HepG2 (cell line): ENCODE measurements at regions not wholly inside any gene's neighbourhood (a gene's known extent, or its start where the extent isn't known, plus 50 kb on each side); places are given as distances from the start of the nearest gene placed in this dataset.

Experiments
- ATAC-seq: fragments of 200-7000 bp; cut with Tn5 transposase; 3 replicates; pipeline ENCODE4 v1.9.1; 2020; ENCODE audit warnings: mild to moderate bottlenecking, moderate library complexity
- BruUV-seq: library from RNA; stranded (reverse); fragments of 400-500 nt; replicated peaks from 2 replicates; lab custom pipeline; 2021; lab: Mats Ljungman, UMichigan
- CTCF ChIA-PET: fragments of 300-600 bp; formaldehyde crosslinking; extraction: SDS; loops from one replicate; lab custom pipeline; 2021; ENCODE audit warnings: low total read pairs, inconsistent platforms, low intra/inter-chr PET ratio; lab: Yijun Ruan, JAX
- POLR2A ChIA-PET: fragments of 350-600 bp; sonication (Branson Sonifier 250); formaldehyde crosslinking; loops from one replicate; lab custom pipeline; 2020; ENCODE audit warnings: antibody characterized with exemption, inconsistent platforms; lab: Yijun Ruan, JAX
- DNase-seq: peaks from one replicate; pipeline ENCODE4 v3.0.0-alpha.2; 2015; ENCODE audit warnings: low spot score
- FAIRE-seq: peaks from 3 replicates; lab custom pipeline; 2011; peaks lifted over from hg19 to GRCh38; lab: Jason Lieb, UNC
- H2AFZ ChIP-seq: one replicate; pipeline ENCODE4 v1.6.1; 2011; ENCODE audit warnings: low read length, inconsistent platforms
- H3K27ac ChIP-seq: fragments of 300-600 bp; 3 replicates; pipeline ENCODE4 v1.8.0; 2011; ENCODE audit warnings: mixed run types, mild to moderate bottlenecking, mixed read lengths, low read length, inconsistent platforms; ENCODE audit not compliant: insufficient read depth; ENCODE audit errors: extremely low read length
- H3K27me3 ChIP-seq, 2 experiments: fragments of 200-600 bp in 1 of 2; 2 replicates in 1 of 2; 3 replicates in 1 of 2; pipeline versions ENCODE4 v1.6.0 to v1.8.0; 2011; ENCODE audit warnings: low read length in 2 of 2, mild to moderate bottlenecking in 2 of 2, moderate library complexity in 2 of 2, inconsistent platforms in 1 of 2; ENCODE audit not compliant: insufficient read depth in 2 of 2, control insufficient read depth in 1 of 2
- H3K36me3 ChIP-seq, 2 experiments: fragments of 200-600 bp in 1 of 2; replicated peaks in 1 of 2; 2 replicates in 1 of 2; 3 replicates in 1 of 2; pipeline versions ENCODE4 v1.5.1 to v1.8.0; 2011; ENCODE audit warnings: low read length in 2 of 2, inconsistent platforms in 1 of 2; ENCODE audit not compliant: insufficient read depth in 2 of 2, control insufficient read depth in 1 of 2
- H3K4me1 ChIP-seq: 2 replicates; pipeline ENCODE4 v1.5.1; 2012; ENCODE audit warnings: low read length, inconsistent platforms; ENCODE audit not compliant: insufficient read depth
- H3K4me2 ChIP-seq: 2 replicates; pipeline ENCODE4 v1.6.0; 2011; ENCODE audit warnings: low read depth, low read length, inconsistent platforms
- H3K4me3 ChIP-seq, 3 experiments: fragments of 200-600 bp in 1 of 3; sonication (generic), shearing (Covaris generic) in 1 of 3; replicated peaks in 1 of 3; 2 replicates each; pipeline ENCODE4 v1.5.1; 2011 to 2016; ENCODE audit warnings: low read length in 3 of 3, inconsistent platforms in 2 of 3, low read depth in 2 of 3, mild to moderate bottlenecking in 2 of 3, control low read depth in 1 of 3, mixed read lengths in 1 of 3; ENCODE audit not compliant: insufficient read depth in 1 of 3
- H3K79me2 ChIP-seq: one replicate; pipeline ENCODE4 v1.6.1; 2011; ENCODE audit warnings: low read length, inconsistent platforms; ENCODE audit not compliant: insufficient read depth
- H3K9ac ChIP-seq: 2 replicates; pipeline ENCODE4 v1.6.0; 2011; ENCODE audit warnings: mild to moderate bottlenecking, low read depth, low read length, inconsistent platforms; ENCODE audit not compliant: insufficient read depth
- H3K9me3 ChIP-seq: 2 replicates; pipeline ENCODE4 v1.5.1; 2012; ENCODE audit warnings: mild to moderate bottlenecking, low read length
- H4K20me1 ChIP-seq: 2 replicates; pipeline ENCODE4 v1.6.0; 2011; ENCODE audit warnings: inconsistent platforms, mild to moderate bottlenecking, low read length, moderate library complexity; ENCODE audit not compliant: insufficient read depth
- ATF7 ChIP-seq, 2 experiments: fragments of 450-650 bp in 1 of 2; sonication (generic) in 1 of 2; formaldehyde crosslinking in 1 of 2; IDR thresholded peaks; 2 replicates each; pipeline versions ENCODE4 v1.4.0 to v1.6.1; 2016 to 2020; ENCODE audit warnings: antibody characterized with exemption in 1 of 2, mild to moderate bottlenecking in 1 of 2, missing genetic modification reagents in 1 of 2
- CBX2 ChIP-seq, 2 experiments: fragments of 200-600 bp in 1 of 2; sonication (generic); formaldehyde crosslinking in 1 of 2; IDR thresholded peaks; 2 replicates each; pipeline versions ENCODE4 v1.7.0 to v1.8.1; 2018 to 2022; ENCODE audit warnings: low read depth in 2 of 2, low read length in 1 of 2, mild to moderate bottlenecking in 1 of 2, missing genetic modification reagents in 1 of 2
- CEBPB ChIP-seq: IDR thresholded peaks from 2 replicates; pipeline ENCODE4 v1.6.1; 2011; ENCODE audit warnings: low read depth, low read length, improper control_type of control experiment, borderline replicate concordance
- MTA1 ChIP-seq: sonication (generic); formaldehyde crosslinking; IDR thresholded peaks from 2 replicates; pipeline ENCODE4 v1.4.0; 2020; ENCODE audit warnings: missing genetic modification reagents, mild to moderate bottlenecking, borderline replicate concordance
- SNAI1 ChIP-seq: sonication (generic); formaldehyde crosslinking; IDR thresholded peaks from 2 replicates; pipeline ENCODE4 v1.5.0; 2020; ENCODE audit warnings: mild to moderate bottlenecking, missing genetic modification reagents, borderline replicate concordance
- ZNF558 ChIP-seq: sonication (generic); formaldehyde crosslinking; IDR thresholded peaks from 2 replicates; pipeline ENCODE4 v1.9.0; 2022; ENCODE audit warnings: mild to moderate bottlenecking, missing genetic modification reagents, borderline replicate concordance
- ZNF737 ChIP-seq: sonication (generic); formaldehyde crosslinking; IDR thresholded peaks from 2 replicates; pipeline ENCODE4 v1.5.0; 2020; ENCODE audit warnings: missing genetic modification reagents, mild to moderate bottlenecking, borderline replicate concordance
- ZNF775 ChIP-seq: sonication (generic); formaldehyde crosslinking; IDR thresholded peaks from 2 replicates; pipeline ENCODE4 v1.4.0; 2020; ENCODE audit warnings: missing genetic modification reagents, mild to moderate bottlenecking, moderate library complexity, borderline replicate concordance
- WGBS: methylation state at CpG from one replicate; pipeline ENCODE4 v1.1.6; 2017; ENCODE audit warnings: low lambda C conversion rate; 5-methylcytosine and 5-hydroxymethylcytosine counted together
- in situ Hi-C: cut with HindIII; loops from 2 replicates; pipeline ENCODE4 v1.10.0; 2017; ENCODE audit warnings: low pct_unique_long_range_greater_than_20kb; ENCODE audit not compliant: extremely low pct_ligation_motif_present
- intact Hi-C: fragments of 100-400 bp; cut with micrococcal nuclease; formaldehyde crosslinking; loops from one replicate; pipeline ENCODE4 v1.10.0; 2022; ENCODE audit not compliant: unreplicated experiment

DNA sequence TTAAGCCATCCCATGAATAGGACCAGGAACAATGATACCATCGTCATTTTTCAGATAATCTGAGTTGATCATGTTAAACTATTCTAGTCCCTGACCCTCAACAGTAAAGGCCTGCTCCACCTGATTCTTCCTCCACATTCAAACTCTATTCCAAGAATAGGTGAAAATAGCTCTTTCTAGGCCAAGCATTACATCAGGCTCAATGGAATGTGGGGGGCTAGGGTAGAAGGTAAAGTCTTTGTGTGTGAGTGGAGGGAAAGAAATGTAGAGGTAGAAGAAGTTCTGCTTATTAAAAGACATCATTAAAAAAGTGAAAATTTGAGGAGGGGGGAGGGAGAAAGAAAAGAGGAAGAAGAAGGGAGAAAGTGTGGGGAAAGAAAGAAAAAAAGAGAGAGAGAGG is 653.3 kb upstream of the PKDCC start:
- Histone ChIP-seq H2AFZ (no peak overlapping the region), H3K27me3 (no peaks in the 10 kb centered on the region), H3K9ac (no peak overlapping the region), H4K20me1 (no peaks in the 10 kb centered on the region), H3K79me2 (no peaks in the 10 kb centered on the region), H3K36me3 (no peaks in the 10 kb centered on the region), H3K4me1 (no peaks in the 10 kb centered on the region), H3K9me3 (no peaks in the 10 kb centered on the region), H3K27ac (no peak overlapping the region), H3K4me3 (no peak overlapping the region), H3K4me2 (no peak overlapping the region)
- no peak for DNase-seq
- ATAC-seq, result no peak
- in situ Hi-C loops, result no loop called here
- FAIRE-seq, result no peak
- intact Hi-C loops, result no loop called here
- POLR2A ChIA-PET, result no interaction called here
- BruUV-seq, result no TSS peak
- CTCF ChIA-PET, result no interaction called here
- no peak for TF ChIP-seq SNAI1 (CRISPR knock-in tag)
- no peak for TF ChIP-seq ZNF775 (CRISPR knock-in tag)
- WGBS, result 0% methylated on average over 1 of the region's 1 CpG

- FAIRE-seq, result no peak
- POLR2A ChIA-PET, result no interaction called here
- TF ChIP-seq CEBPB (peak; percentile 64), ZNF558 (no peak), ATF7 (IDR thresholded peaks at IDR 0.05) (peak; percentile 82), ATF7 (CRISPR knock-in tag; IDR thresholded peaks at IDR 0.05) (no peak), MTA1 (CRISPR knock-in tag) (no peak), CBX2 (IDR thresholded peaks at IDR 0.05; ENCODE audit: low read depth, low read length) (no peak), CBX2 (CRISPR knock-in tag; IDR thresholded peaks at IDR 0.05; ENCODE audit: low read depth) (no peak), ZNF737 (CRISPR knock-in tag) (no peak)
- BruUV-seq, result no TSS peak
- CTCF ChIA-PET, result no interaction called here
- Histone ChIP-seq H3K9me3 (no peaks in the 10 kb centered on the region), H3K4me2 (no peak overlapping the region), H3K4me3 (no peak overlapping the region), H3K27ac (no peak overlapping the region), H3K79me2 (no peaks in the 10 kb centered on the region), H3K9ac (no peak overlapping the region), H2AFZ (no peak overlapping the region), H3K27me3 (no peaks in the 10 kb centered on the region), H3K4me1 (no peaks in the 10 kb centered on the region), H4K20me1 (no peaks in the 10 kb centered on the region), H3K36me3 (no peaks in the 10 kb centered on the region)
- WGBS, result 6% methylated on average over 3 of the region's 3 CpGs
- in situ Hi-C loops (no loop called here), intact Hi-C loops (no loop called here)
- no peak for ATAC-seq
- no peak for DNase-seq
These were observed 652.1 kb upstream of the PKDCC start for GRCh38 chr2:41395692-41396091.
